Smooth muscle cell of the brain vasculature (primary cell): ENCODE measurements at regions not wholly inside any gene's neighbourhood (a gene's known extent, or its start where the extent isn't known, plus 50 kb on each side); places are given as distances from the start of the nearest gene placed in this dataset.

Experiments used
- DNase-seq: peaks from one replicate; pipeline ENCODE4 v3.0.0-alpha.2; 2012; ENCODE audit warnings: low read depth, low spot score

- DNase-seq: no peak
These were observed 64.9 kb upstream of the POLG start for GRCh38 chr15:89399238-89400115.

- DNase-seq: no peak
These were observed 64.2 kb upstream of the POLG start for GRCh38 chr15:89398896-89399237.

GRCh38 chr15:89397653-89398023 lies 63.0 kb upstream of the POLG start:
- no peak for DNase-seq

- no peak for DNase-seq
These were observed 62.4 kb upstream of the POLG start for GRCh38 chr15:89396723-89397652.

- DNase-seq: no peak
These were observed 61.4 kb upstream of the POLG start for GRCh38 chr15:89395996-89396395.

GRCh38 chr15:89395461-89395871 lies 60.8 kb upstream of the POLG start:
- no peak for DNase-seq

- no peak for DNase-seq
These were observed 60.4 kb upstream of the POLG start for GRCh38 chr15:89395031-89395430.

- no peak for DNase-seq
These were observed 58.4 kb upstream of the POLG start for GRCh38 chr15:89393056-89393455.

- no peak for DNase-seq
These were observed 57.1 kb upstream of the POLG start for GRCh38 chr15:89391685-89392257.

GRCh38 chr15:89389841-89390603 lies 55.4 kb upstream of the POLG start:
- no peak for DNase-seq

- DNase-seq: no peak
These were observed 52.7 kb upstream of the POLG start for GRCh38 chr15:89387140-89387903.

GRCh38 chr15:89385596-89386331 lies 51.1 kb upstream of the POLG start:
- no peak for DNase-seq
